HCT116 (cell line): ENCODE measurements at regions not wholly inside any gene's neighbourhood (a gene's known extent, or its start where the extent isn't known, plus 50 kb on each side); places are given as distances from the start of the nearest gene placed in this dataset.

Experiments used
- ATAC-seq: fragments of 200-7000 bp; cut with Tn5 transposase; 2 replicates; pipeline ENCODE4 v1.9.1; 2020; ENCODE audit warnings: mild to moderate bottlenecking, moderate library complexity
- BruUV-seq: library from RNA; stranded (reverse); fragments of 400-500 nt; replicated peaks from 2 replicates; lab custom pipeline; 2021; lab: Mats Ljungman, UMichigan
- CTCF ChIA-PET: fragments of 300-600 bp; sonication (Branson Sonifier 250); formaldehyde crosslinking; loops from one replicate; lab custom pipeline; 2021; ENCODE audit warnings: antibody characterized with exemption; lab: Charles Lee
- POLR2A ChIA-PET: fragments of 300-600, 350-600 bp; sonication (Branson Sonifier 250); formaldehyde crosslinking; loops from one replicate; lab custom pipeline; 2021; ENCODE audit warnings: antibody characterized with exemption; lab: Charles Lee
- RAD21 ChIA-PET, 2 experiments: fragments of 300-600 bp; sonication (Branson Sonifier 250); formaldehyde crosslinking; loops; one replicate each; lab custom pipeline; 2023; ENCODE audit warnings: low total read pairs in 2 of 2; ENCODE audit not compliant: uncharacterized antibody in 2 of 2, unreplicated experiment in 2 of 2, low non-redundant PET in 1 of 2; lab: Charles Lee
- DNase-seq: peaks from one replicate; pipeline ENCODE4 v3.0.0-alpha.2; 2010; ENCODE audit warnings: low read depth, low spot score
- H2AFZ ChIP-seq: fragments of 200-600 bp; shearing (Covaris generic), sonication (generic); 2 replicates; pipeline ENCODE4 v1.6.1; 2017; ENCODE audit warnings: low read depth, mixed run types, mixed read lengths, antibody characterized with exemption, low read length; ENCODE audit not compliant: poor library complexity, severe bottlenecking
- H3K27ac ChIP-seq: 2 replicates; pipeline ENCODE4 v1.5.1; 2012; ENCODE audit warnings: low read depth, low read length
- H3K27me3 ChIP-seq: fragments of 200-600 bp; sonication (generic); 2 replicates; pipeline ENCODE4 v1.6.1; 2016; ENCODE audit warnings: mixed run types, low read length, mixed read lengths; ENCODE audit not compliant: insufficient read depth
- H3K36me3 ChIP-seq, 2 experiments: fragments of 200-500 bp in 1 of 2; fragments of 200-600 bp in 1 of 2; sonication (Bioruptor generic) in 1 of 2; sonication (generic) in 1 of 2; 2 replicates each; pipeline versions ENCODE4 v1.5.1 to v1.6.1; 2014 to 2016; ENCODE audit warnings: low read length in 2 of 2, inconsistent platforms in 1 of 2, mixed read lengths in 1 of 2, mixed run types in 1 of 2; ENCODE audit not compliant: insufficient read depth in 2 of 2, control insufficient read depth in 1 of 2
- H3K4me1 ChIP-seq, 2 experiments: fragments of 200-600 bp in 1 of 2; sonication (generic) in 1 of 2; 2 replicates each; pipeline versions ENCODE4 v1.5.1 to v1.6.1; 2012 to 2017; ENCODE audit warnings: low read length in 2 of 2, inconsistent platforms in 1 of 2, mild to moderate bottlenecking in 1 of 2, mixed read lengths in 1 of 2, mixed run types in 1 of 2, moderate library complexity in 1 of 2; ENCODE audit not compliant: insufficient read depth in 2 of 2, control insufficient read depth in 1 of 2
- H3K4me2 ChIP-seq: fragments of 200-600 bp; sonication (generic); 2 replicates; pipeline ENCODE4 v1.6.1; 2017; ENCODE audit warnings: mixed run types, low read length, mixed read lengths
- H3K4me3 ChIP-seq, 2 experiments: fragments of 200-600 bp in 1 of 2; sonication (generic) in 1 of 2; replicated peaks in 1 of 2; 2 replicates each; pipeline ENCODE4 v1.5.1; 2011 to 2016; ENCODE audit warnings: low read length in 2 of 2, control low read depth in 1 of 2, low read depth in 1 of 2, mild to moderate bottlenecking in 1 of 2, mixed read lengths in 1 of 2, mixed run types in 1 of 2
- H3K79me2 ChIP-seq: fragments of 200-600 bp; sonication (generic); 2 replicates; pipeline ENCODE4 v1.6.1; 2017; ENCODE audit warnings: mild to moderate bottlenecking, mixed run types, low read length, moderate library complexity, mixed read lengths; ENCODE audit not compliant: insufficient read depth
- H3K9ac ChIP-seq: fragments of 200-600 bp; sonication (generic); 2 replicates; pipeline ENCODE4 v1.6.1; 2016; ENCODE audit warnings: low read length, mixed read lengths
- H3K9me2 ChIP-seq: fragments of 200-600 bp; sonication (generic), shearing (Covaris generic); 2 replicates; pipeline ENCODE4 v1.6.1; 2017; ENCODE audit warnings: mixed run types, mild to moderate bottlenecking, moderate library complexity; ENCODE audit not compliant: insufficient read depth
- H3K9me3 ChIP-seq, 2 experiments: fragments of 200-500 bp in 1 of 2; fragments of 200-600 bp in 1 of 2; sonication (Bioruptor generic) in 1 of 2; sonication (generic) in 1 of 2; 2 replicates each; pipeline ENCODE4 v1.6.1; 2014 to 2017; ENCODE audit warnings: low read length in 2 of 2, mixed read lengths in 2 of 2, inconsistent platforms in 1 of 2, low read depth in 1 of 2, mild to moderate bottlenecking in 1 of 2, mixed run types in 1 of 2, moderate library complexity in 1 of 2; ENCODE audit not compliant: control insufficient read depth in 1 of 2, insufficient read depth in 1 of 2
- H4K20me1 ChIP-seq: fragments of 200-600 bp; sonication (generic), shearing (Covaris generic); 2 replicates; pipeline ENCODE4 v1.6.1; 2017; ENCODE audit warnings: mixed run types, mild to moderate bottlenecking, moderate library complexity; ENCODE audit not compliant: insufficient read depth
- CBX3 ChIP-seq: IDR thresholded peaks from 2 replicates; pipeline ENCODE4 v1.6.1; 2012; ENCODE audit warnings: low read depth
- EGR1 ChIP-seq: IDR thresholded peaks from 2 replicates; pipeline ENCODE4 v1.6.1; 2012; ENCODE audit warnings: low read depth
- ELF1 ChIP-seq: IDR thresholded peaks from 2 replicates; pipeline ENCODE4 v1.6.1; 2012; ENCODE audit warnings: low read depth, borderline replicate concordance
- EZH2 ChIP-seq: fragments of 200-600 bp; sonication (generic); IDR thresholded peaks from 2 replicates; pipeline ENCODE4 v1.6.1; 2017; ENCODE audit warnings: antibody characterized with exemption, mixed run types
- EZH2phosphoT487 ChIP-seq: fragments of 200-600 bp; IDR thresholded peaks from 2 replicates; pipeline ENCODE4 v1.6.1; 2018; ENCODE audit warnings: antibody characterized with exemption, borderline replicate concordance
- FOSL1 ChIP-seq: IDR thresholded peaks from 2 replicates; pipeline ENCODE4 v1.6.1; 2012; ENCODE audit warnings: low read depth
- POLR2A ChIP-seq: IDR thresholded peaks from 2 replicates; pipeline ENCODE4 v1.7.0; 2011; ENCODE audit warnings: borderline replicate concordance; ENCODE audit not compliant: insufficient read depth, insufficient read length; ENCODE audit errors: extremely low read depth
- POLR2AphosphoS5 ChIP-seq: IDR thresholded peaks from 2 replicates; pipeline ENCODE4 v1.6.1; 2011; ENCODE audit warnings: mild to moderate bottlenecking, low read depth, low read length, moderate library complexity
- SIN3A ChIP-seq: IDR thresholded peaks from 2 replicates; pipeline ENCODE4 v1.6.1; 2012; ENCODE audit warnings: low read depth
- SP1 ChIP-seq: IDR thresholded peaks from 2 replicates; pipeline ENCODE4 v1.6.1; 2012; ENCODE audit warnings: low read depth
- SRF ChIP-seq: IDR thresholded peaks from 2 replicates; pipeline ENCODE4 v1.6.1; 2012; ENCODE audit warnings: low read depth
- TCF7L2 ChIP-seq: IDR thresholded peaks from 2 replicates; pipeline ENCODE4 v1.7.0; 2011; ENCODE audit warnings: borderline replicate concordance, inconsistent platforms; ENCODE audit not compliant: insufficient read depth, insufficient read length; ENCODE audit errors: extremely low read depth
- YY1 ChIP-seq: IDR thresholded peaks from 2 replicates; pipeline ENCODE4 v1.6.1; 2011; ENCODE audit warnings: low read length, low read depth, moderate library complexity, mild to moderate bottlenecking; ENCODE audit not compliant: insufficient replicate concordance; ENCODE audit errors: extremely low read depth
- ZFX ChIP-seq: fragments of 450-650 bp; IDR thresholded peaks from 2 replicates; pipeline ENCODE4 v1.6.1; 2017
- ZNF274 ChIP-seq: fragments of 200-500 bp; sonication (Bioruptor generic); IDR thresholded peaks from 2 replicates; pipeline ENCODE4 v1.6.1; 2014; ENCODE audit warnings: mild to moderate bottlenecking, low read depth, low read length, inconsistent platforms
- intact Hi-C: fragments of 100-400 bp; cut with micrococcal nuclease; formaldehyde crosslinking; loops from 2 replicates; pipeline ENCODE4 v1.10.0; 2022
- TF ChIP-seq, protein P1 (sequence below): IDR thresholded peaks from 2 replicates; pipeline ENCODE4 v1.6.1; 2012; ENCODE audit warnings: low read depth
- TF ChIP-seq, protein P2 (sequence below): IDR thresholded peaks from 2 replicates; pipeline ENCODE4 v1.6.1; 2011; ENCODE audit warnings: mild to moderate bottlenecking, low read length, moderate library complexity; ENCODE audit not compliant: insufficient replicate concordance; ENCODE audit errors: extremely low read depth

DNA sequence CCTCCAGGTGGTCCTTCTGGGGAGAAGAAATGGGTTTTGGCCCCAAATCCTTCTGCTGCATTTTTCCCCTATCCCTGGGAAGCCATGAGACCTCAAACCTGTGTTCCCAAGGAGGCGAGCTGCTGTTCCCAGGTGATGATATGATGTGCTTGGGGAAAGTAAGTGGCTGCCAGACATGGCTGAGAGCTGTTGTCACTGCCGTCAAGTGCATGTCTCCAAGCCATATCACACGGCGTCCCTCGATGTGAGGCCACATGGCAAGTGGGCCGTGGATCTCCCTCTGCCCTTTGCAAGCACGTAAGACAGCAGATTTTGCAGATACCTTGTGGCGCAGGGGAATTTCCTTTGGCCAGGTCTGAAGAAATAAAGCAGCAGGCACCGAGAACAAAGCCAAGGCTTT lies 103.7 kb upstream of the CD93 start:
- Histone ChIP-seq H3K9ac (no peak overlapping the region), H3K9me3 (no peaks in the 10 kb centered on the region), H2AFZ (no peak overlapping the region), H3K27me3 (0 out of 2 replicates have a peak, but pooled peaks cover 1% of the 10 kb centered on the region), H3K9me2 (no peaks in the 10 kb centered on the region), H3K4me3 (no peak overlapping the region), H3K36me3 (no peaks in the 10 kb centered on the region), H3K4me1 (no peaks in the 10 kb centered on the region), H3K27ac (no peak overlapping the region), H4K20me1 (no peaks in the 10 kb centered on the region), H3K79me2 (no peaks in the 10 kb centered on the region), H3K4me2 (no peak overlapping the region)
- intact Hi-C loops, result no loop called here
- DNase-seq (no peak), ATAC-seq (no peak)
- ChIA-PET CTCF (no interaction called here), POLR2A (no interaction called here), RAD21 (no interaction called here)
- TF ChIP-seq SP1 (no peak), ZFX (no peak), SRF (no peak), EZH2phosphoT487 (no peak), TCF7L2 (no peak), FOSL1 (no peak), YY1 (no peak), EGR1 (no peak), CBX3 (no peak), ELF1 (no peak), ZNF274 (no peak), EZH2 (no peak), POLR2AphosphoS5 (no peak), SIN3A (no peak), POLR2A (no peak)
- TF ChIP-seq, protein P1, sequence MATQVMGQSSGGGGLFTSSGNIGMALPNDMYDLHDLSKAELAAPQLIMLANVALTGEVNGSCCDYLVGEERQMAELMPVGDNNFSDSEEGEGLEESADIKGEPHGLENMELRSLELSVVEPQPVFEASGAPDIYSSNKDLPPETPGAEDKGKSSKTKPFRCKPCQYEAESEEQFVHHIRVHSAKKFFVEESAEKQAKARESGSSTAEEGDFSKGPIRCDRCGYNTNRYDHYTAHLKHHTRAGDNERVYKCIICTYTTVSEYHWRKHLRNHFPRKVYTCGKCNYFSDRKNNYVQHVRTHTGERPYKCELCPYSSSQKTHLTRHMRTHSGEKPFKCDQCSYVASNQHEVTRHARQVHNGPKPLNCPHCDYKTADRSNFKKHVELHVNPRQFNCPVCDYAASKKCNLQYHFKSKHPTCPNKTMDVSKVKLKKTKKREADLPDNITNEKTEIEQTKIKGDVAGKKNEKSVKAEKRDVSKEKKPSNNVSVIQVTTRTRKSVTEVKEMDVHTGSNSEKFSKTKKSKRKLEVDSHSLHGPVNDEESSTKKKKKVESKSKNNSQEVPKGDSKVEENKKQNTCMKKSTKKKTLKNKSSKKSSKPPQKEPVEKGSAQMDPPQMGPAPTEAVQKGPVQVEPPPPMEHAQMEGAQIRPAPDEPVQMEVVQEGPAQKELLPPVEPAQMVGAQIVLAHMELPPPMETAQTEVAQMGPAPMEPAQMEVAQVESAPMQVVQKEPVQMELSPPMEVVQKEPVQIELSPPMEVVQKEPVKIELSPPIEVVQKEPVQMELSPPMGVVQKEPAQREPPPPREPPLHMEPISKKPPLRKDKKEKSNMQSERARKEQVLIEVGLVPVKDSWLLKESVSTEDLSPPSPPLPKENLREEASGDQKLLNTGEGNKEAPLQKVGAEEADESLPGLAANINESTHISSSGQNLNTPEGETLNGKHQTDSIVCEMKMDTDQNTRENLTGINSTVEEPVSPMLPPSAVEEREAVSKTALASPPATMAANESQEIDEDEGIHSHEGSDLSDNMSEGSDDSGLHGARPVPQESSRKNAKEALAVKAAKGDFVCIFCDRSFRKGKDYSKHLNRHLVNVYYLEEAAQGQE, result no peak
- TF ChIP-seq, protein P2, sequence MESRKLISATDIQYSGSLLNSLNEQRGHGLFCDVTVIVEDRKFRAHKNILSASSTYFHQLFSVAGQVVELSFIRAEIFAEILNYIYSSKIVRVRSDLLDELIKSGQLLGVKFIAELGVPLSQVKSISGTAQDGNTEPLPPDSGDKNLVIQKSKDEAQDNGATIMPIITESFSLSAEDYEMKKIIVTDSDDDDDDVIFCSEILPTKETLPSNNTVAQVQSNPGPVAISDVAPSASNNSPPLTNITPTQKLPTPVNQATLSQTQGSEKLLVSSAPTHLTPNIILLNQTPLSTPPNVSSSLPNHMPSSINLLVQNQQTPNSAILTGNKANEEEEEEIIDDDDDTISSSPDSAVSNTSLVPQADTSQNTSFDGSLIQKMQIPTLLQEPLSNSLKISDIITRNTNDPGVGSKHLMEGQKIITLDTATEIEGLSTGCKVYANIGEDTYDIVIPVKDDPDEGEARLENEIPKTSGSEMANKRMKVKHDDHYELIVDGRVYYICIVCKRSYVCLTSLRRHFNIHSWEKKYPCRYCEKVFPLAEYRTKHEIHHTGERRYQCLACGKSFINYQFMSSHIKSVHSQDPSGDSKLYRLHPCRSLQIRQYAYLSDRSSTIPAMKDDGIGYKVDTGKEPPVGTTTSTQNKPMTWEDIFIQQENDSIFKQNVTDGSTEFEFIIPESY, result no peak
- no TSS peak for BruUV-seq
